Medulla oblongata (tissue), 1 donor: ENCODE measurements at regions not wholly inside any gene's neighbourhood (a gene's known extent, or its start where the extent isn't known, plus 50 kb on each side); places are given as distances from the start of the nearest gene placed in this dataset.
"Not testable (repeated sequence)": the region's sequence is repeated elsewhere in the genome, so short reads cannot be mapped to it uniquely, and the experiment has no call there.

Source experiments
- DNase-seq: peaks from one replicate; pipeline ENCODE4 v3.0.0-alpha.2; 2015; ENCODE audit errors: extremely low spot score

DNA sequence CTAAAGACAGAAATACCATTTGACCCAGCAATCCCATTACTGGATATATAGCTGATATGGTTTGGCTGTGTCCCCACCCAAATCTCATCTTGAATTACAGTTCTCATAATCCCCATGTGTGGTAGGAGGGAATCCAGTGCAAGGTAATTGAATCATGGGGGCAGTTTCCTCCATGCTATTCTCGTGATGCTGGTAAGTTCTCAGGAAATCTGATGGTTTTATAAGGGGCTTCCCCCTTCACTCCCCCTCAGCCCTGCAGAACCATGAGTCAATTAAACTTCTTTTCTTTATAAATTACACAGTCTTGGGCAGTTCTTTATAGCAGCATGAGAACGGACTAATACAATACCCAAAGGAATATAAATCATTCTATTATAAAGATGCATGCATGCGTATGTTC lies 184.6 kb upstream of the NR3C1 start:
- not testable (repeated sequence) for DNase-seq

DNA sequence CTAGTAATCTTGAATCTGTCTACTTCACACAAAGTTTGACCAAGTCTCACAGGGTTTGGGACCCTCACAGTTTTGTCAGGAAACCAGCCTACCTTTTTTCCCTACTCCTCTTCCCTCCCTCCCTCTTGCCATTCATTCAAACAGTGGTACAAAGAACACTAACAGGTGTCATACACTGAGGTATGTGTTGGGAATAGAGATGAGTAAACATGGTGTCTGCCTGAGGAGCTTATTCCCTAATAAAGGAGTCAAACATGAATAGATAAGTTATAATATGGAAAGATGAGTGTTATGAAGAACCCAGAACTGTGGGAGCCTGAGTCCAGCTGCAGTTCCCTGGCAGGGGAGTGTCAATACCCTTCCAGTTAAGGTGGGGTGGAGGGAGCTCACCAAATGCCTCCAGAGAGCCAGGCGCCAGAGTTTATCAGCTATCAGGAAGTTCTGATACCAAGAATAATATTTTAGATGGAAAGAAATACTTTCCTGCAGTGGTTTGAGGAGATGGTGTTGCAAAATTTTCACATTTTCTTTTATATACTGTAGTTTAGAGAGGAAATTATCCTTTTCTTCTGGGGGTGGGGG lies 183.4 kb upstream of the NR3C1 start:
- no peak for DNase-seq

DNA sequence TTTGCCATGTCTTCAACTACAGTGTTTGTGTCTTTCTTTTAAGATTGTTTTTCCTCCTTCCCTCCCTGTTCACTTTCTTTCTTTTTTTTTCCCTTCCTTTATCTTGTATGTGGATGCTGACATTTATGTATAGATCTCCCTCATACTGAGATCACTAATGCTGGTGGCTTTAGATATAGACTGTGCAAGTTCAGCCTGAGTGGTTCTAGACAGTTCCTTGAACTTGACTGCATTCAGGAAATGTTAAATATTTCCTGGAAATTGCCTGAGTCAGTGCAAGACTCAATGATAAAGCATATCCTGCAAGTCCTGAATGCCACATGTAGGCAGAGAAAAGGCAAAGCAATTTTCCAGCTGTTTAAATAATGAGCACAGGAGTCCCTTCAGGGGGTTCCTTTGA lies 182.5 kb upstream of the NR3C1 start:
- DNase-seq, result no peak

DNA sequence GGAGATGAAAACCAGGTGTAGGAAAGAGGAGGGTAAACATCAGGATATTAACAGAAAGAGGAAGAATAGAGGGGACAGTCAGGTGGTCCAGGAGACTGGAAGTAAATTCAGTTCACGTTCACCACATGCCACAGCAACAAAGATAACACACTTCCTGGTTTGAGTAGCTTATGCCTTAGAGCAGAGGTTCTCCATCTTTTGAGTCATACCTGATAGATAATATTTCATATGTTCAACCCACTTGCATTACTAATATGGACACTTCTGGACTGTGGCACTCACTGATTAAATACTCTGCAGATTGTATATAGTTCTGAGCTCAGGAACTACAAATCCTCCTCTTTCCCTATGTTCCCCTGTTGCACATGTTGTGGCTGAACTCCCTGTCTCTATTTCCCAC lies 179.9 kb upstream of the NR3C1 start:
- no peak for DNase-seq

DNA sequence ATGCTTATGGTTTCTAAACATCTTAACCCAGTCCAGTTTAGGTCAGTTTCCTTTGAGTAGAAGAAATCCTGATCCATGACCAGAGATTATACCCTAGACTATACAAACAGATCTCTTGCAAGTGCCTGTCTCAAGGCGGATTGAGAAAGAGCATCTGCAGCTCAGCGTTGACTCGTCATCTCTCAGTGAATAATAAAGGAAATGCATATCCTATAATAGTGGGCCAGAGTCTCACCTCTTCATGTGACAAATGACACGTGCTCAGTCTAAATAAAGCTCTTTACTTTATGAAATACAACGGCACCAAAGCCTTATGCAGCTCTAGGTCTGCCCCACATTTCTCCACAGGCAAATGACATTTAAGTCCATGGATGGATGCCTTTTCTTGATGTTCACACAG lies 179.4 kb upstream of the NR3C1 start:
- DNase-seq, result no peak

DNA sequence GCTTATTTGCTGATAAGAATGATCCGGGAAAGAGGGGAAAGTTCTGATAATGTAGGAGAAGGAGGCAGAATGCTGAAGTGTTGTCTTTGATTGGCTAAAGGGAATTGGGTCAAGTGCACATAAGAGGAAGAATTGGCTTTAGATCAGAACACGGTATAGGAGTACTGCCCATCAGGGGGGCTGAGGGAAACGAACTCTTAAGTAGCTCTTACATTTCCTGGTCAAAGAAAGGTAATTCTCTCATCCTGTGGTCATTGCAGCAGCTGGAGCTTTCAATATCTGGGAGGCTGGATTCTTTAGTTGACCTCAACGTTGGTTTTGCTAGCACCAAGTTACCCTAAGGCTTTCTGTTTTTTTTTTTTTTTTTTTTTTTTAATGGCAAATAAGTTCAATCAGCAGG lies 178.7 kb upstream of the NR3C1 start:
- no peak for DNase-seq

DNA sequence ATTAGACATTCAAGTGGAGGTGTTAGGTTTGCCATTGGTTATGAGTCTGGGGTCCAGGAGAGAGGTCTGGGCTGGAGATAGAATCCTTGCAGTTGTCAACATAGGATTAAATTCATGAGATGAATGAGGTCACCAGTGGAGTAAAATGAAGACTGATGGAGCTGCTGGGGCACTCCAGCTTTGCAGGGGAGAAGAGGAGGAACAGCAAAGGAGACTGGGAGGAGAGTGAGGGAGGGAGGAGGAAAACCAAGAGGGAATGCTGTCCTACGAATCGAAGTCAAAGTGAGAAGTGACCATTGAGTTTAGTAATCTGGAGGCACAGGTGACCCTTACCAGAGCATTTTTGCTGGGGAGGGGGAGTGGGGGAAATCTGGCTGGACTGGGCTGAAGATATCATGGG lies 178.2 kb upstream of the NR3C1 start:
- no peak for DNase-seq

DNA sequence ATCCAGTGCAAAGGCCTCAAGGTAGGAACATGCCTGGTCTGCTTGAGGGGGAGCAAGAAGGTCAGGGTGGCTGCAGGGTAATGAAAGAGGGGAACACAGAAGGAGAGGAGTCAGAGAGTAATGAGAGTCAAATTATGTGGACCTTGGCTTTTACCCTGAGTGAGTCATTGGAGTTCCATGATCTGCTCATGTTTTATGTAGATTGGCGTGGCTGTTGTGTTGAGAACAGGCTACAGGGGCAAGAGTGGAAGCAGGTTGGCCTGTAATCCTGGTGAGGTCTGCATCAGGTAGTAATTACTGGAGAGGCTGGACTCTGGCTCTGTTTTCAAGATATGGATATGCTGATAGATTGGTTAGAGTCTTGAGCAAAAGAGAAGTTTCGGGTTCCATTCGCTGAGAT lies 177.7 kb upstream of the NR3C1 start:
- DNase-seq, result no peak

DNA sequence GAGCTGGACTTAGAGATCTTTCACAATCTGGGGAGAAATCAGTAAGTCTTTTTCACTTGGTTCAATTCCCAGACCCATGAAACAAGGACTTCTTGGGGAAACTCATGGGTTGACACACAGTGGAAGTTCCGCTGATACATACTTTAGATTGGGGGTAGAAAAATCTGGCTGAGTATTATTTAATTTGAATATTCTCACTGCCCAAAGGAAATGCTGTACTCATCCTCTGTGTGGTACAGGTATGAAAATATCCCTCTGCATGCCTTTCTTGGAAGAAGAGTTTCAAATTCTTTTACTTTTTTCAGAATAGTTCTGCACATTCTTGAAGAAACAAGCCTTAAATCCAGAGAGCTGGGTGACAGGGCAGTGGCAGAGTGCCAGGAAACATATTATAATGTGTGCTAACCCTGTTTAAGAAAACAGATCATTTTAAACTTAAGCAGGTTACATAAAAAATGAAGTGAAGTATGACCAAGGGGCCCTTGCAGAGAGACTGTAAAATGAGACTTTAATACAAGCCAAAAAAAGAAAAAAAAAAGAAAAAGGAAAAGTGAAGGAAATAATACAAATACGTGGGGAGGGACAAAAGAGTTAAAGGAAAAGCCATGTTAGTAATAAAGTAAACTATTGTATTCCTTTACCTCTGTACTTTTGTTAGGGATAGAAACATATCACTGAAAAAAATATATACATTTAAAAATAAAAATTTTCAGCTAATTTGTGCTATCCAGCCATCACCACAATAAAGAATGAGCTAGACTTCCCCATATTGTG lies 173.4 kb upstream of the NR3C1 start:
- no peak for DNase-seq

DNA sequence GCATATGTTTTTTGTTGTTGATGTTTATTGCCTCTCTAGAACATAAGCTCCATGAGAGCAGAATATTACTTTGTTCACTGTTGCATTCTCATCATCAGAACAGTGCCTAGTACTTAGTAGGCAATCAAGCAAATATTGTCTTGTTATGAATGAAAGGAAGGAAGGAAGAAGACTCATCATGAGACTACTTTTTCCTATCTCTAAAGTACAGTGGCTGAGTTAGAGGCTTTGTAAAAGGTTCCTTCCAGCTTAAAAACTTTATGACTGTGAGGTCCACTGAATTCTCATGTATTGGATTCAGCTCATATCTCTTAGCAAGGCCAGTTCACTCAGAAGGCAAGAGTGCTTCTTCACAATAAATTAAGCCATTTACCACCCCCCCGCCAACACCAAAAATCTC lies 171.8 kb upstream of the NR3C1 start:
- no peak for DNase-seq

DNA sequence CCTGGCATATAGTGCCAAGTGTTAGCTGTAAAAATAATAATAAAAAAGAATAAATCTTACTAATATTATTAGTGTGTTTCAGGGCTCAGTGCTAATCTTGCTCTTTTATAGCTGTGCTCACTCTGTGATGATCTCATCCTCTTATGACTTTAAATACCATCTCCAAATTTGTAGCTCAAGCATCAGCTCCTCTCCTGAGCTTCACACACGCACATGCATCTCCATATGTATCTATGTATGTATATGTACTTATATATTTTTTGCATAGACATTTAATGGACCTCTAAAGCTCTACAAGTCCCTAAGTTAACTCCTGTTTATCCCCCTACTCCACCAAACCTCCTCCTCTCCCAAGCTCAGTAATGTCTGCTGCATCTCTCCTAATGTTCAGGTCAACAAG lies 170.8 kb upstream of the NR3C1 start:
- DNase-seq, result no peak

DNA sequence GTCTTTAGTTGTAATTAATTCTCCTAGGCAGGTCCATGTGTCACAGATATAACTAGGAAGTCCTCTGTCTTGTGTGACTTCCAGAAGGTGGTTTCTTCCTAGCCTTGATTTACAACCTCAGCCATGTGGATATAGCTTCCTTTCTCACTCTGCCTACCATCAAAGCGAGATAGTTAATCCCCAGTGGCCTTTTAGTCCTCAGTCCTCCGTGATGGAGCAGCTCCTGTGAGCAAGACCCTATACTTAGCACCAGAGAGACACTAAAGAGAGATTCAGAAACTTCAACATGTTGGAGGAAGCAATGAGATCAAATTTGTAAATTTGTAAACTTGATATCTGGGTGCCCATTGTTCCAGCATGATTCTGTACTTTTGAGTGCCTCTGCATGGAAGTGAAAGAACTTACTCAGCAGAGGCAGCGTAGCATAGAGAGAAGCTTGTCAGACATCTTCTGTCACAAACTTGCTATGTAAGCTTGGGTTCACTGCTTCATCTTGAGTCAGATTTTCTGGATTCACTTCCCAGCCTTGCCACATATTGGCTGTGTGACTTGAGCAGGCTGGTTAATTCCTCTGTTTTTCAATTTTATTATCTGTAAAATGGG lies 170.2 kb upstream of the NR3C1 start:
- DNase-seq, result peak; percentile 63

DNA sequence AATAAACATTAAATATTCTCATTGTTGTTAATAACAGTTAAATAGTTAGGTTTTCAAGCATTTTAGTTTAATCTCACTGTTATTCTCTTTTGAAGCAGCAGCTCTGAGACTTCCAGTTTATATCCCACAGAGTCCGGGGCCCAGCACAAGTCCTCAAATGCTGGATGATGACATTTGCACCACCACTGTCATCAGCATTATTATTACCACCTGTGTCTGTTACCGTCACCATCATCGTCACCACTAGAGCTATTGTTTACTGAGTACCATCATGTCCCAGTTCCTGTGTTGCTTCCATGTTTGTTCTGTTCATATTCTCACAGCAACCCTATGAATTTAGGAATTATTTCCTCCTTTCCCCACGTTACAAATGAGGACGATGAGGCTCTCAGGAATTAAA lies 169.2 kb upstream of the NR3C1 start:
- DNase-seq, result no peak

DNA sequence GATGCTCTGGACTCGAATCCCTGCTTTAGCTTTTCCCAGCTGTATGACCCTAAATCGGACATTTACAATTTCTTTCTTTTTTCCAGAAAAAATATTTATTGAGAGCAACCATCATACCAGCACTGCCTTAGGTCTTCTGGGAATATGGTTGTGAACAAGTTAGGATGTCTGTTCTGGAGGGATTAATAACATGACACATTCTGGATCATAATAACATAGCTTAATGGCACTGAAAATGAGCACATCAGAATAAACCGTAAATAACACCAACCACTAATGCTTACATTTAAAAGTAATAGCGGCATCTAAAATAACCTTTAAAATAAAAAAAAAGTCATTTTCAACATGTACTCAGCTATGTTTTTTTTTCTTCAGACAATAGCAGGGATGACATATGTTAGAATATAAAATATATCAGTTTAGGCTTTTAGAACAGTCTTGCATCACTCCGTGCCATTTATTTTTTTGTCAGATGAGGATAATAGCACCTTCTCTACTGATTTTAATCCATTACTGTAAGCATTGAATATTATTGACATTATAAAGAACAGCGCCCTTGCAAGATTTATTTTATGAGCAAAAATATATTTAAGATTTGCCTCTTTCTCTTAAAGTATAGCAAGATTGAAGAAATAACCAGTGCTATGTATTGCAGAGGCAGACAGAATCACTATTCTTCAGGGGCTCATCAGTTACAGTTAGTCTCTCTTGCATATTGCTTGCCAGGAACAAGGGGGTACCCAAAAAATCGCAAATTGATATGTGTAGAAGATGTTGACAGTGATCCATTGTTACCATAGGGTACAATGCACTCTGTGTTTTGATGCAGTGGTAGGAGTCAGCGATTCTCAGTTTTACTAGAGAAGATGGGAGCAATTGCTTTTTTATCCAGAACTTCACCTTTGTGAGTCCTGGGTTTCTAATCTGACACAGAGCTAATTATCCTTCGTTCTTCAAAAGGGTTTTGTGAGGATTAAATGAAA lies 168.4 kb upstream of the NR3C1 start:
- DNase-seq, result no peak

DNA sequence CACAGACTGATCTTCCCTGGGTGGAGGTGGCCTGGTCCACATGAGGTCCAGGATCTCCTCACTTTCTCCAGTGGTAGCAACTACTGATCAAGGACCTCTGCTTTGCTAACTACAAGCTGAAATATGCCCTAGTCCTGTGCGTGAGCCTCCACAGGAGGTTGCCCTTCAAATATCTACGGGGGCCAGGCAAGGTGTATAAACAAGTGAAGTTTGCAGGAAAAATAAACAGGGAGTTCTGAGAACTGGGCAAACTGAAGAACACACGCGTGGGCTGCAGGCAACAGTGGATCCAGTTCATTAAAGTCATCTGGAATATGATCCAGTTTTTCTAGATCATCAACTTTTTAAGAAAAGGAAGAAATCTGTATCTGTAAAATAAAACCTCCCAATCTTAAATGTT lies 167.5 kb upstream of the NR3C1 start:
- DNase-seq, result no peak

DNA sequence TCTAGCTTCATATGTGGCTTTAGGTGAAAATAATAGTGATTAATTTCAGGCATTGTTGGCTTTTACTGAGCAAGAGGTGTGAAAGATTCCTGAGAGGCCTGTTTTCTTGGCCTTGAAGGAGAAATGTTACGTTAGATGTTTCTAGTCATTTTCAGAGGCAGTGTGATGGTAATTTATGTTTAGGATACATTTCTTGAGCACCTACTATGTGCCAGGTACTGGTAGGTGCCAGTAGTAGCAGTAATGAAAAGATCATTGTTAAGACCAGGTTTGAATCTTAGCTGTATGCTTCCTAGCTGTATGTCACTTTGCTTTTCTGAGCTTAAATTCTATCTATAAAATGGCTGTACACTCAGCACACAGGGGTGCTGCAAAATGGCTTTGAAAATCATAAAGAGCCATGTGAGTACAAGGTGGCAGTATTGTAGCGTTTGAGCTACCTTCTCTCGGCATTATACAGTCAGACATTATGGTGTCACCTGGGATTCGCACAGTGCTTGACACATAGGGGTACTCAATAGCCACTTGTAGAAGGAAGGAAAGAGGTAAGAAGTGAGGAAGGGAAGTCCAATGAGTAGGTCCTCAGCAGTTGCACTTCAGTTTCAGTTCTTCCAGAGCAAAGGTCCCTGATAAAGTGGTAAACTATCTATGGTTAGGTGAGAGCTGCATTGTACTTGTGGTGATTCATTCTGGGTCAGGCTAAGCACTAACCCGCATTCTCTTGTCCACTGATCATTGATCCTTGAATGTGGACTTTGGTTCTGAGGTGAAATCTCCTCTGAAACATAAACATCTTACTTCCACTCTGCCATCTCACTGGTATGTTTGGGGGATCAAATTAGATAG lies 166.5 kb upstream of the NR3C1 start:
- DNase-seq, result no peak

DNA sequence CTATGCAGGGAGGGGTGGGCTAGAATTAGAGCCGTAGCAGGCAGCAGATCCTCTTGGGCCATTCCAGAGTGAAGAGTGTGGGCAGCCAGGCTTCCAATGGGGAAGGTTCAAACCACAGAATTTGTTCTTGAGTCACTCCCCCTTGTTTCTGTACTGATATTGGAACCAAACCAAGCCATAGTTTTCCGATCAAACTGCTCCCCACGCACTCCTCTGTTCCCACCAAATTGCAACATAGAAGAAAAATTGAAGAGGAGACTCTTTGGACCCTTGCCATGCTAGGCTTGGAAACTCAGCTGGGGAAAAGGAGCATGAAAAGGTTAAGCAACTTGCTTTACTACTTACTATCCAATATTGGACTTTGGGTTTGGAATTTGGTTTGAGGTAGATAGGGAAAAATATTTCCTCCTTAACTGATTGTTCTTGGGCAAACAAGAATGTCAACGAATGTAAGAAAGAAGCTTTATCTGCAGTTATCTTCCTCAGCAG lies 165.8 kb upstream of the NR3C1 start:
- no peak for DNase-seq

DNA sequence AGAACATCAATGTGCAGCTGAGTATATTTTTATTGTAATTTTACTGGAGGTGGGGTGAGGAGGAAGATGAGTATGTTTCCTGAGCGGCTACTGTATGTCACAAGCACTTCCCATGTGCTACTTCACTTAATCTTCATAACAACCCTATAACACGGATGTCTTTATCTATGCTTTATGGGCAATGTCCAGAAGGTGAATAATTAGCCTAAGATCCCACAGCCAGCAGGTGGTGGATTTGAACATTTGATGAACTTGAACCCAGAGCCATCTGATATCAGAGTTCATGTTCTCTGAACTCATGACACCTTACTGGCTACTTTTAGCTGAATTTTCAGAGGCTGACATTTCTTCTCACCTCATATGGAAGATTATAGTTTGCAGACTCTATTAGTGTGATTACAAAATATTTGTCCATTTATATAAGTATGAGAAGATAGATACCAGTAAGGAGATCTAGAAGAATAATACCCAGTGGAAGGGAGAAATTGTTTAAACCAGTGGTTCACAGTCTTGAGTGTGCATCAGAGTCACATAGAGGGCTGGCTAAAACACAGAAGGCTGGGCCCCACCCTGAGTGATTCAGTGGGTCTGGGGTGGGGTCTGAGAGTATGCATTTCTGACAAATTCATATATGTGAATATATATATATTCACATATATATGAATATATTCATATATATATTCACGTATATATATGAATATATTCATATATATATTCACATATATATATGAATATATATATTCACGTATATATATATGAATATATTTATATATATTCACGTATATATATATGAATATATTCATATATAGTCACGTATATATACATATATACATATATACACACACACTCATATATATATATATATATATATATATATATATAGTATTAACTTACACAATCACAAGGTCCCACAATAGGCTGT lies 164.4 kb upstream of the NR3C1 start:
- no peak for DNase-seq

DNA sequence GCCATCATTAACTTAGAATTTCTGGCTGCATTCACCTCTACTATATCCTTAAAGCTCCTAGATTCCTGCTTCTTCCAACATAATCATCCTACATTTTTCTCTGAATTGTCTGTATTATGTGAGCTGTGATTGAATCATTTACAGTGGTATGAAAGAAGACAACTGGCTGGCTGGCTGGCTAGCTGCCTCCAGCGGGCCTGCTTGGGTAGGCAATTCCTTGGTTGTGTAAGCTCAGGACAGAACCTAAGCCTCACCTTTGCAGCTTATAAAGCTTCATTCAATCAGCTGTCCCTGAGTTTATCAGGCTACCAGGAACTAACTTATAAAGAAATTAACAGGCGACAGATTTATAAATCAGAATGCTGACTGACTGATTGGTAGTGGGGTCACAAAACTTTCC lies 162.7 kb upstream of the NR3C1 start:
- no peak for DNase-seq

DNA sequence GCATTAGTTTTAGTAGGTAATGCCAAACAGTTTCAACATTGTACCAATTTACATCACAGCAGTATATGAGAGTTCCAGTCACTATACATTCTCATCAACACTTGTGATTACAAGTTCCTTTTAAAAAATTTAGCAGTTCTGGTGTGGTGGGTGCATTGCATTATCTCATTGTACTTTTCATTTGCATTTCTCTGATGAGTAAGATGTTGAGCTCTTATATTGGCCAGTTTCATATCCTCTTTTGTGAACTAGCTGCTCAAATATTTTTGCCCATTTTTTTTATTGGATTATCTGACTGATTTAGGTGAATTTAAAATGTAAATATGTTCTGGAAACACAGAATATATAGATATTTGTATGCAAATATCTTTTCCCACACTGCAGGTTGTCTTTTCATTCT lies 160.9 kb upstream of the NR3C1 start:
- DNase-seq, result no peak
